GM04504 (cell line): ENCODE measurements at regions not wholly inside any gene's neighbourhood (a gene's known extent, or its start where the extent isn't known, plus 50 kb on each side); places are given as distances from the start of the nearest gene placed in this dataset.
A peak's percentile ranks its signal among the peaks of the same experiment; 100 is the strongest.

Experiments used
- DNase-seq: peaks from one replicate; pipeline ENCODE4 v3.0.0-alpha.2; 2012; ENCODE audit warnings: low read depth

DNA sequence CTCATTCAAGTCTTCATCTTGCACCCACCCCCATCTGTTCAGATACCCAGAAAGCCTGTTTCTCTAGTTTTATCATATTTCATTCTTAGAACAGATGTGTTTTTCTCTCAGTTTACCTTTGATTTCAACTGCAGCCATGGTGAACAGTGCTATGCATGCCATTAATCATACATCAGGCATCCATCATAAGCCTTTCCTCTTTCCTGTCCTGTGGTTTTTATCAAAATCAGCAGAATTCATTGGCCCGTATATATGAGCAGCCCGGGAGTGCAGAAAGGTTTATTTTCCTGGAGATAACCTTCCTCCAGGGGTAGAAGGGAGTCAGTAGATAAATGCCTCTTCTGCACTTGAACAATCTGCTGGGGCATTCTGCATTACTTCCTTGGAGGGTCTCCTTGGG lies 65.7 kb downstream of the IL21 start:
- DNase-seq: no peak

DNA sequence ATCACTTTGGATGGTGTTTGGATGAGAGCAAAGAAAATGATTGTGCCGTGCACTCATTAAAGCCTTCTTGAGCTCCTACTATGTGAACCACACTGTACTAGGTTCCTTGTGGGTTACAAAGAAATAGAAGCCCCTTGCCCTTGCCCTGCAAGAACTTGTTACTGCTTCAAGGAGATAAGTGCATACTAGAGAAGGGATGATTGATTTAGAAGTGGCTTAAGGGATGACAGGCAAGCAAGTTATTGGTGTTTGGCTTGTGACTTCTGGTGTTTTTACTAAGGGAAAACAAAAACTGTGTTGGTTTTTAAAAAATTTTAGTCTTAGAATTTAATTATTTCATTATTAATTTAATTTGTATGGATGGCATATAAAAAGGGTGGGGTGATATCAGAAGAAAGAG lies 67.4 kb downstream of the IL21 start:
- no peak for DNase-seq

DNA sequence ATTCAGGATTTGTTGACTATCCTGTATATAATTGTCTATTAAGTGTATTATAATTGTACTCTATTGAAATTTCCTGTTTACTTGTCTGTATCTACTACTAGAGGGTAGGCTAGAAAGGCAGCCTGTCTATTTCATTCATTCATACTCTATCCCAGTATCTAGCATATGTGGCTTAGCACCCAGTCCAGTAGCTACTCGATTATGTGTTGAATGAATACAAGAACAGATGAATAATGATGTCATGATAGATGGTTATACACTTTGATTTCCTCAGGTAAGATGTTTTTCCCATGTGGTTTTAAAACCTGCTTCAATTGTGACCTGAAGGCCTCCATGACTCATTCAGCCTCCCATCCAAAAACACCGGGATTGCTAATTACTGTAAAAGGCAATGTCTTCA lies 68.0 kb downstream of the IL21 start:
- DNase-seq: no peak

- DNase-seq: no peak
Measured at GRCh38 chr4:122548886-122549630, 71.8 kb downstream of the IL21 start.

DNA sequence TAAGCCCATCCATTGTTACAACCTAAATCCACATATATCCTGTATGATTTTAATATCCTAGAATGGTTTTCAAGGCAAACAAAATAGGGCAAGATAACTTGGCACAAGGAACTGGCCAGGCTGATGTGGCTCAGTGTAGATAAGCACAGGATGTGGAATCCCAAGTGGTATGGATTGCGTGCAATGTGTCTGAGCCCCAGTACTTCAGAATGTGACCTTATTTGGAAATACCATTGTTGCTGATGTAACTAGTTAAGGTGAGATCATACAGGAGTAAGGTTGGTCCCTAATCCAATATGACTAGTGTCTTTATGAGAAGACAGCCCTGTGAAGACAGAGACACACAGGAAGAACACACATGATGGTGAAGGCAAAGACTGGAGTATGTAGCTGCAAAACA lies 72.4 kb downstream of the IL21 start:
- no peak for DNase-seq

- DNase-seq: peak; percentile 23
Measured at GRCh38 chr4:122542411-122543236, 78.2 kb downstream of the IL21 start.

DNA sequence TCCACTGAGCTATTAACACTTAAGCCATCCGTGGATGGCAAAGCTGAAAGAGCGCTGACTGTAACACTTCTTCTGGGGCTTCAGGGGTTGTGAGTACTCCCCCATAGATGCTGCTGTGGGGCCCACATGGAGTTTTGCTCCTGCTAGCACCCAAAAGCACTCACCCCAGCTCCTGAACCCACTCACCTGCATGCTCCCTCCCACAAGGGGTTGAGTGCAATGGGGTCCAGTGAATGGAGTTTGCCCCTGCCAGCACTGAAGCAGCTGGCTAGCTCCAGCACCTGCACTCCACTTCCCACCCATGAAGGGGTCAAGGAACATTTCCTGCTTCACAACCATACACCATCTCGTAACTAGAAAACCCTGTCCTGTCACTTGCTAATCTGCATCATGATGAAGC lies 78.9 kb downstream of the IL21 start:
- DNase-seq: no peak

DNA sequence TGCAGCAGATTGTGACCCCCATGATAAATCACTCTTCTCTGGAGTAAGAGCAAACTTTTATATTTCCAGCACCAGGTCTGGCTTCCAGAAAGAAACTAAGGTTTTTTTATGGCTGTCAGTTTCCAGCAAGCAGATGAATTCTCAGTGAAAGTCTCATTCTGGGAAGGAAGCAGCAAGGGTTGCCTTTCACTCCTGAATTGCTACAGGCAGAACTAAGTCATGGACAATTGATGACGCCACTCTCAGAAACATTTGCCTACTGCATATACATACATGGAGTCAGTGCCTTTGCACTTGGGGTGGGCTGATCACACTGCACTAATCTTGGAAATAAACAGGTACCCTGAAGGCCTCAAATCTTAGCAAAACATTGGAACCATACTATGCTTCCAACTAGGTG lies 80.0 kb downstream of the IL21 start:
- DNase-seq: no peak

DNA sequence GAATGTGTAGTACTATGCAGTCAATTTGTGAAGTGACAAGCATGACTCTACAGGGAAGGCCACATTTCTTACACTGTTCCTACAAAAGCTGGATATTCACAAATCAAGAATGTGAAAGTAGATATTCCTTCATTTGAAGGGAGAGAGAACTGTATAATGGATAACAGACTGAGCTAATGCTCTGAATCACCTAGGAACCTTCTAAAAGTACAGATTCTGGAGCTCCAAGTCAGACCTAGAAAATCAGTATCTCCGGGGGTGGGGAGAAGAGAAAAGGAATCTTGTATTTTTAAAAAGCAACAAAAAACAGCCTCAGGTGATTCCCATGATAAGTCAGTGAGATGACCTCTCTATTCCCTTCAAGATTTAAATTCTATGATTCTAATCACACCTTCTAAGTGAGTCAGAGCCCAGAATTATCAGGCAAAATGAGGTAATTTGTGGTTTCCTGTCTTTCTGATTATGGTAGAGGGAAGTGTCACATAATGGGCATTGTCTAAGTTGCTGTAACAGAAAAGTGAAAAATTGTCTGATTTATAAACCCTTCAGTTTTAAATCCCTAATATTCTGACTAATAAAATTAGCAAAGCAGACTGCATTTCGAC lies 80.9 kb downstream of the IL21 start:
- DNase-seq: no peak

DNA sequence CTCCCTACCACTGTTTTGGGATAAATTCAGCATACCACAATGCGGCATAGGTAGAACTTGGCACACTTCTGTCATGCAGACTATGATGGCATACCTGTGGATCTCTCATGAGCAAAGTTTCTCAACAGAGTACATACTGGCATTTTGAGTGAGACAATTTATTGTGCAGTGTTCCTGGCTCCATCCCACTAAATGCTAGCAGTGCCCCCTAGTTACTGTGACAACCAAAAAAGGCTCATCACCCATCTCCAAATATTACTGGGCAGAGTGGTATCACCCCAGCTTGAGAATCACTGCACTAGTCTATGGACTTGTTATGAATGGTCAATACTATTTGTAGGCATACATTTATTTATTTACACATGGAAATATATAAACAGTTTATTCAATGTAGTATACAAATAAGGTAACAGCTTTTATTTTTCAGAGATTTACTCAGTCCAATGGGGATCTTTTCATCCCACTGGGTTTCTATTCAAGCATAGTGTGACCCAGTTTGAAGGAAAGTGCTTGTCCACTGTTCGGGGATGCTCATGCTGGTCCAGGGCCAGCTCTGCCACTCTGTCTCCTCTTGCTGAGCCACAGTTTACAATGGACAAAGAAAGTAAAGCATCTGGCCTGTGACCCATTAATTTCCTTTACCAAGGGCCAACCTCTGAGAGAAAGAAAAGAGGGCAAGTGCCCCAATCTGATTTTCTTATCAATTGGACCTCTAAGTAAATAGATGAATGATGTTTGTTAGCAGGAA lies 81.0 kb upstream of the IL2 start:
- no peak for DNase-seq

GRCh38 chr4:122536001-122536400 lies 79.5 kb upstream of the IL2 start:
- no peak for DNase-seq

- no peak for DNase-seq
Measured at GRCh38 chr4:122534776-122535175, 78.3 kb upstream of the IL2 start.

DNA sequence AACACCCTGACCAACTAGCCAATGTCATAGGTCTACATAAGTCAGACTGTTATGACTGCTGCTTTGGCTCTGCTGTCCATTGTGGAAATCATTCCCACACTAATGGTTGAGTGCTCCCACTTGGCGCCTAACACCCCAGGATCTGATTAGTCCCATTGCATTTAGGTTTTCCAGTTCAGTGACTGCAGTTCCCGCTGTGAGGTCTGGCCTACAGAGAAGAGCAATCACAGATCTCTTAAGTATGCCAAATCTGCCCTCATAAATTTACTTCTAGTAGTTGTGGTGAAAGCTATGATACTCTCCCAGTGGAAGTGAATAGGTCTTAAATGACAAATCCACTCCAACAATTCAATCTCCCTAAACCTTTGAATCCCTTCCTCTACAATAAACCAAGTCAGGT lies 77.3 kb upstream of the IL2 start:
- no peak for DNase-seq

DNA sequence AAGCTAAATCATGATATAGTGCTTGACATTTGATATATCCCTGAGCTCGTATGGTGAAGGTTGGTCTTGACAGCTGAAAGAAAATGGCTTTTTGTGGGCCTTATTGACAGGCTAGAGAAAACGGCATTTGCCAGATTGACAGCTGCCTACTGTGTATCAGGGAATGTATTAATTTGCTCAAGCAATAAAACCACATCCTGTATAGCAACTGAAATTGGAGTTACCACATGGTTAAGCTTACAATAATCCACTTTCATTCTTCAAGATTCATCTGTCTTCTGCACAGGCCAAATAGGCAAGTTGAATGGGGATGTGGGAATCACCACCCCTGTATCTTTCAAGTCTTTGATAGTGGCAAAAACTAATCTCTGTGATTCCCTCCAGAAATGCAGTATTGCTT lies 76.2 kb upstream of the IL2 start:
- no peak for DNase-seq

DNA sequence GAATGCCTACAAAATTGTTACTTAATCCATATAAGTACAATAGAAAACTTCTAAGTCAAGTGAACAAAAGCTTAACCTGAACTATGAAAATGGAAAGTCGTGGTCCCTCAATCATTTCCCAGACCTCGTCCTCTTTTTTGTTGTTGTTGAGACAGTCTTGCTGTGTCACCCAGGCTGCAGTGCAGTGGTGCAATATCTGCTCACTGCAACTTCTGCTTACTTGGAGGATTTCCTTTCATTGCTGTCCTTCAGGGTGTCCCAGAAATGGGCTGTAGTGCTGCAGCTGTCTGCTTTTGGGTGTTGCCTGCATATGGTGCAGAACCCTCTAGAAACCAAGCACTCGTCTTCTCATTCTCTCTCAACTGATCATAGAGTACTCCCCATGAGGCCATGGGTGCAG lies 75.0 kb upstream of the IL2 start:
- DNase-seq: no peak

GRCh38 chr4:122531038-122531437 lies 74.5 kb upstream of the IL2 start:
- no peak for DNase-seq

DNA sequence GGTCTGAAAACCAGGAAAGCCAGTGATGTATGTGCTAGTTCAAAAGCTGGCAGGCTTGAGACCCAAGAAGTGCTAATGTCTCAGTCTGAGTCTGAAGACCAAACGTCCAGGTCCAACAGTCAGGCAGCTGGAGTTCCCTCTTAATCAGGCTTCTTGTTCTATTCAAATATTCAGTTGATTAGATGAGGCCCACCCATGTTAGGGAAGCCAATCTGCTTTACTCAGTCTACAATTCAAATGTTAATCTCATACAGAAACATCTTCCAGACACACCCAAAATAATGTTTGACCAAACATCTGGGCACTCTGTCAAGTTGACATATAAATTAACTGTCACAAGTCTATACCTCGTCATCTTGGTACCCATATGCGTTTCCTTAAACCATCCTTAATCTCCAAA lies 72.4 kb upstream of the IL2 start:
- DNase-seq: no peak

DNA sequence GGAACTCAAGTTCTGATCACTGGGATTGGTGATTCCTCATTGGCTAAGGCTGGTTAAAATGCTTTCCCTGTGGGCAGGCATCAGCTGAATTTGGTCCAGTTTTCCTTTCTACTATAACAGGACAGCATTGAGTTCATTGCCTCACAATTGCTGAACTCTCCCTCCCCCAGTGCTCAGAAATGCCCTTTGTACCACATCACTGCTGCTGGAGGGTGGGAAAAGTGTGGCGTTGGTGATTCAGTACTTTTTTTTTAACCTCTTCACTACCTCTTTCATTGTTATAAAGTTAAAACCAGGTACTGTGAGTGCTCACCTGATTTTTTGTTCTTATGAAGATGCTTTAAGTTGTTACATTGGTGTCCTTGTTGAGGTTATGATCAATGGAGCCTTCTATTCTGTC lies 69.3 kb upstream of the IL2 start:
- DNase-seq: no peak

DNA sequence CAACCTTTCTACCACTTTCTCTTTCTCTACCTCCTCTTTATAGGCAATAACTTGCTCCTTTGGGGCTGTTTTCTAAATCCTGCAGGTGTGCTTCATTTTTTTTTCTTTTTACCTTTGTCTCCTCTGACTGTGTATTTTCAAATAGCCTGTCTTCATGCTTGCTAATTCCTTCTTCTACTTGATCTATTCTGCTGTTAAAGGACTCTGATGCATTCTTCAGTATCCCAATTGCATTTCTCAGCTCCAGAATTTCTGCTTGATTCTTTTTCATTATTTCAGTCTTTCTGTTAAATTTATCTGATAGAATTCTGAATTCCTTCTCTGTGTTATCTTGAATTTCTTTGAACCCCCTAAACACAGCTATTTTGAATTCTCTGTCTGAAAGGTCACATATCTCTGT lies 67.7 kb upstream of the IL2 start:
- DNase-seq: no peak

- no peak for DNase-seq
Measured at GRCh38 chr4:122522944-122523343, 66.4 kb upstream of the IL2 start.

- DNase-seq: no peak
Measured at GRCh38 chr4:122517345-122517744, 60.8 kb upstream of the IL2 start.

GRCh38 chr4:122516376-122516775 lies 59.9 kb upstream of the IL2 start:
- DNase-seq: no peak

GRCh38 chr4:122514671-122515070 lies 58.1 kb upstream of the IL2 start:
- DNase-seq: no peak
